Smooth muscle cell (in vitro differentiated cells): ENCODE measurements at regions not wholly inside any gene's neighbourhood (a gene's known extent, or its start where the extent isn't known, plus 50 kb on each side); places are given as distances from the start of the nearest gene placed in this dataset.

Source experiments
- DNase-seq: peaks from one replicate; lab custom pipeline; 2025; ENCODE audit not compliant: unreplicated experiment; lab: John Stamatoyannopoulos, UW
- H2AFZ ChIP-seq: fragments of 200-600 bp; sonication (generic); 2 replicates; pipeline ENCODE4 v1.6.0; 2016; ENCODE audit warnings: antibody characterized with exemption, low read depth, mild to moderate bottlenecking
- H3F3A ChIP-seq: fragments of 200-600 bp; sonication (generic); 2 replicates; pipeline ENCODE4 v1.6.0; 2017; ENCODE audit warnings: antibody characterized with exemption, low read depth
- H3K27ac ChIP-seq: fragments of 200-600 bp; sonication (generic); 2 replicates; pipeline ENCODE4 v1.5.1; 2016; ENCODE audit warnings: low read depth, mild to moderate bottlenecking
- H3K27me3 ChIP-seq: fragments of 200-600 bp; sonication (generic); 2 replicates; pipeline ENCODE4 v1.6.1; 2016; ENCODE audit warnings: low read depth, mild to moderate bottlenecking
- H3K36me3 ChIP-seq: fragments of 200-600 bp; sonication (generic); 2 replicates; pipeline ENCODE4 v1.5.1; 2016; ENCODE audit warnings: low read depth
- H3K4me1 ChIP-seq: fragments of 200-600 bp; sonication (generic); 2 replicates; pipeline ENCODE4 v1.5.1; 2016; ENCODE audit warnings: low read depth
- H3K4me2 ChIP-seq: fragments of 200-600 bp; sonication (generic); 2 replicates; pipeline ENCODE4 v1.6.0; 2016; ENCODE audit warnings: mild to moderate bottlenecking
- H3K4me3 ChIP-seq: fragments of 200-600 bp; sonication (generic); 2 replicates; pipeline ENCODE4 v1.5.1; 2016; ENCODE audit warnings: mild to moderate bottlenecking
- H3K79me2 ChIP-seq: fragments of 200-600 bp; sonication (generic); 2 replicates; pipeline ENCODE4 v1.6.0; 2016; ENCODE audit warnings: low read depth, mild to moderate bottlenecking
- H3K9ac ChIP-seq: fragments of 200-600 bp; sonication (generic); 2 replicates; pipeline ENCODE4 v1.6.0; 2016; ENCODE audit warnings: low read depth
- H3K9me3 ChIP-seq: fragments of 200-600 bp; sonication (generic); replicated peaks from 2 replicates; pipeline ENCODE4 v1.5.1; 2016; ENCODE audit warnings: low read depth
- H4K20me1 ChIP-seq: fragments of 200-600 bp; sonication (generic); 2 replicates; pipeline ENCODE4 v1.6.0; 2016; ENCODE audit warnings: low read depth
- WGBS: methylation state at CpG from one replicate; pipeline ENCODE4 v1.1.7; 2016; ENCODE audit warnings: low lambda C conversion rate; 5-methylcytosine and 5-hydroxymethylcytosine counted together
- TF ChIP-seq, protein P1 (sequence below): fragments of 200-600 bp; sonication (generic); IDR thresholded peaks from 2 replicates; pipeline ENCODE4 v1.5.1; 2017; ENCODE audit warnings: borderline replicate concordance, mild to moderate bottlenecking, antibody characterized with exemption; ENCODE audit not compliant: insufficient read depth, poor library complexity, severe bottlenecking

DNA sequence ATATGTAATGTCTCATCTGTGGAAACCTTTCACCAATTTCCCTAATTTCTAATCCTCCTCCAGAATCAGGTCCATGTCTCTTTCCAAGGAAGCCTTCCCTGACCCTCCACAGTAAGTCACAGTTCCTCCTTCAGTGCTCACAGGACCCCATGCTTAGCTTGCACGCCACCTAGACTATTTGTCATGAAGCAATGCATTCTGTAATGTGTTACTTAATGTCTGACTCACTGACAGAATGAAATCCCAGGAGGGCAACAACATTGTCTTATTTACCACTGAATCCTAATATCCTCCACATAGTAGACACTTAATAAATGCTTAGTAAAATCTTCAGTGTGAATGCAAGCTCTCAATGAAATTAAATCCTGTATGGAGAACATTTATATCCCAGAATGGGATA, 245.9 kb upstream of the PLD5 start:
- Histone ChIP-seq H3K27ac (peak overlapping the region; percentile 67), H3K9ac (peak overlapping the region; percentile 13), H3K4me3 (no peak overlapping the region), H3K79me2 (no peaks in the 10 kb centered on the region), H2AFZ (no peak overlapping the region), H3K27me3 (no peaks in the 10 kb centered on the region), H3K4me2 (no peak overlapping the region), H3K4me1 (no peaks in the 10 kb centered on the region), H3K36me3 (no peaks in the 10 kb centered on the region), H4K20me1 (no peaks in the 10 kb centered on the region), H3K9me3 (no peaks in the 10 kb centered on the region), H3F3A (no peaks in the 10 kb centered on the region)
- 40% methylated on average over 1 of the region's 1 CpG for WGBS
- no peak for DNase-seq
- TF ChIP-seq, protein P1, sequence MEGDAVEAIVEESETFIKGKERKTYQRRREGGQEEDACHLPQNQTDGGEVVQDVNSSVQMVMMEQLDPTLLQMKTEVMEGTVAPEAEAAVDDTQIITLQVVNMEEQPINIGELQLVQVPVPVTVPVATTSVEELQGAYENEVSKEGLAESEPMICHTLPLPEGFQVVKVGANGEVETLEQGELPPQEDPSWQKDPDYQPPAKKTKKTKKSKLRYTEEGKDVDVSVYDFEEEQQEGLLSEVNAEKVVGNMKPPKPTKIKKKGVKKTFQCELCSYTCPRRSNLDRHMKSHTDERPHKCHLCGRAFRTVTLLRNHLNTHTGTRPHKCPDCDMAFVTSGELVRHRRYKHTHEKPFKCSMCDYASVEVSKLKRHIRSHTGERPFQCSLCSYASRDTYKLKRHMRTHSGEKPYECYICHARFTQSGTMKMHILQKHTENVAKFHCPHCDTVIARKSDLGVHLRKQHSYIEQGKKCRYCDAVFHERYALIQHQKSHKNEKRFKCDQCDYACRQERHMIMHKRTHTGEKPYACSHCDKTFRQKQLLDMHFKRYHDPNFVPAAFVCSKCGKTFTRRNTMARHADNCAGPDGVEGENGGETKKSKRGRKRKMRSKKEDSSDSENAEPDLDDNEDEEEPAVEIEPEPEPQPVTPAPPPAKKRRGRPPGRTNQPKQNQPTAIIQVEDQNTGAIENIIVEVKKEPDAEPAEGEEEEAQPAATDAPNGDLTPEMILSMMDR: no peak

GRCh38 chr1:242764161-242764560, 239.7 kb upstream of the PLD5 start:
- Histone ChIP-seq H3K9ac (peak overlapping the region; percentile 71), H3F3A (no peaks in the 10 kb centered on the region), H3K4me2 (peak overlapping the region; percentile 46), H3K27me3 (no peaks in the 10 kb centered on the region), H3K79me2 (no peaks in the 10 kb centered on the region), H2AFZ (no peak overlapping the region), H4K20me1 (no peaks in the 10 kb centered on the region), H3K36me3 (no peaks in the 10 kb centered on the region), H3K27ac (peak overlapping the region; percentile 97), H3K9me3 (no peaks in the 10 kb centered on the region), H3K4me1 (no peaks in the 10 kb centered on the region), H3K4me3 (no peak overlapping the region)
- TF ChIP-seq, protein P1: no peak
- 25% methylated on average over 1 of the region's 1 CpG for WGBS
- DNase-seq: no peak

DNA sequence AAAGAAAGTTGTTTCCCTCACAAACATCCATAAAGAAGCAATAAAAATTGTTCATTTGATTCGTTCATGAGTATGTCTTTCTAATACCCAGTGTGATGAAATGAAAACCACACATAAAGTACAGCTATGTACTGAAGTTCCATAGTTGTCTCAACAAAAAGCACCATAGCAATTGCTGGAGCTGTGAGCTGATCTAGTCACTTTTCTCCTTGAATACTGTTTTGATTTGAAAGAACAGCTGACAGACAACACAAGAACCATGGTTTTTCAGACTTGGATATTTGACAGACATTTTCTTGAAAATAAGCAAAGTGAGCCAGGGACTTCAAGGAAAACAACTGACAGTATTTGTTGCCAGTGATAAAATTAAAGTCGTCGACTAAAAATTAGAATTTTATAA, 237.1 kb upstream of the PLD5 start:
- 87% methylated on average over 3 of the region's 3 CpGs for WGBS

DNA sequence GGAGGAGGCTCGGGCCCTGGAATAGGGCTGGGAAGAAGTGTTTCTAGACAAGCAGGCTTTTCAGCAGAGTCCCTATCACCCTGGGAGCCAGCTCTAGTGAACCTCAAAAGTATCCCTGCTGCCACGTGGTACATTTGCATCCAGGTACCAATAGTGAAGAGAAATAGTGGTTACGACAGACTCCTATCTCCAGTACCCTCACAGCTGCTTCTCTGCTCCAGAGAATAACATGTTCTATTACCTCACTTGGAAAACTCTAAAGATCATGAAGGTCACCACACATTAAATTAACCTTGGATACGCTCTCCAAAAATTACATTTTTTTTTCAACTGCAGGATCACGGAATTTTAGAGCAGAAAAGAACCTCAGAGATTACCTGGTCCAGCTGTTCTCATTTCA, 230.4 kb upstream of the PLD5 start:
- H2AFZ ChIP-seq: no peak overlapping the region
- no peak overlapping the region for H3K4me2 ChIP-seq
- H3K36me3 ChIP-seq: no peaks in the 10 kb centered on the region
- DNase-seq: no peak
- no peak overlapping the region for H3K27ac ChIP-seq
- H4K20me1 ChIP-seq: no peaks in the 10 kb centered on the region
- no peaks in the 10 kb centered on the region for H3K4me1 ChIP-seq
- H3F3A ChIP-seq: no peaks in the 10 kb centered on the region
- H3K79me2 ChIP-seq: no peaks in the 10 kb centered on the region
- H3K4me3 ChIP-seq: no peak overlapping the region
- no peaks in the 10 kb centered on the region for H3K27me3 ChIP-seq
- TF ChIP-seq, protein P1: no peak
- 84% methylated on average over 5 of the region's 5 CpGs for WGBS
- H3K9ac ChIP-seq: no peak overlapping the region
- no peaks in the 10 kb centered on the region for H3K9me3 ChIP-seq

More for the DNA sequence above, 237.1 kb upstream of the PLD5 start:
- Histone ChIP-seq H3K27ac (no peak overlapping the region), H3K4me2 (no peak overlapping the region), H4K20me1 (no peaks in the 10 kb centered on the region), H3K36me3 (no peaks in the 10 kb centered on the region), H3K79me2 (no peaks in the 10 kb centered on the region), H3K9ac (no peak overlapping the region), H3F3A (no peaks in the 10 kb centered on the region), H3K9me3 (no peaks in the 10 kb centered on the region), H3K4me1 (no peaks in the 10 kb centered on the region), H3K4me3 (no peak overlapping the region), H3K27me3 (no peaks in the 10 kb centered on the region), H2AFZ (peak overlapping the region; percentile 25)
- DNase-seq: no peak
- TF ChIP-seq, protein P1: no peak
